ENCODE measurements at regions not wholly inside any gene's neighbourhood (a gene's known extent, or its start where the extent isn't known, plus 50 kb on each side); places are given as distances from the start of the nearest gene placed in this dataset.
A peak's percentile ranks its signal among the peaks of the same experiment; 100 is the strongest.

DNA sequence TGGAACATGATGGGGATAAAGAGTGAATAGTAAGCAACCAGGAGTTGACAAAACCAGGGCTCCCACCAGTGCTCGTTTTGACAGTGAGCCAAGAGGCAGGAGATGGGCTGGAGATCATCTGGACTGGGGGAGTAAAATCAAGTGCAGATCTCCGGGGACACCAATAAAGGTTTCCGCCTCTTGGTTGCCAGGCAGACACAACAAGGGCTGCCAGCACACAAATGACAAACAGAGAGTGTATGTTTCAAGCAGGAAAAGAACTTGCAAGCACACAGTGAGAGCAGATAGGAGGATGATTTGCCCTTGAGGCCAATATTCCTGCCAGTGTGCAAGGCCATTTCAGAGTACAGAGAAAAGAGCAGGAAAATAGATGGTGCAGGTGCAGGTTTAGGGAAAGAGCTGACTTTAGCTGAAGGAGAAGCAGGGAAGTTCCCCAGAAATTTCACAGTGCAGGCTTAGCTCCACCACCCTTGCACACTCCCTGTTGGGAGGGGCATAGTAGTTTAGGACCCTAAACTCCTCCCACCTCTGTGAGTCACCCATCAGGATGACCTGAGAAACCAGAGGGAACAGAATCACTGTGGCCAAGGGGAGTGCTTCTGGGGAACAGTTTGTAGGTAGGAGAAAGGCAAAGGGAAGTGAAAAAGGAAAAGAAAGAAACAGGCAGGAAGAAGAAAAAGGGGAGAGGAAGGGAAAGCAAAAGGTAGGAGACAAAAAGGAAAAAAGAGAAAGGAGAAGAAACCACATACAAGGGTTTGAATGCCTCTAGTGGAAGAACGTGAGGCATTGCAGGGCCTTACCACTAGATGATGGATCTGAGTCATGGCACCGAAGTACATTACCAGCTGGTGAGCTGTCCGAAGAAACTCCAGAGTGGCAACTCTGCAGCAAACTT, 404.4 kb downstream of the SLC6A15 start:
- H3K4me1 Mint-ChIP-seq (ENCODE audit: low read depth), result no peaks in the 10 kb centered on the region
- no peaks in the 10 kb centered on the region for H3K36me3 Mint-ChIP-seq (ENCODE audit: insufficient read depth)
- H3K27me3 Mint-ChIP-seq, result no peaks in the 10 kb centered on the region
- H3K9me3 Mint-ChIP-seq (ENCODE audit: low read depth), result no peaks in the 10 kb centered on the region
- DNase-seq (ENCODE audit: low spot score, unreplicated experiment), result no peak
- H3K27ac Mint-ChIP-seq, result no peak overlapping the region
- TF ChIP-seq CTCF (IDR thresholded peaks at IDR 0.05; ENCODE audit: unreplicated experiment), result peak; percentile 36
- H3K4me3 Mint-ChIP-seq (ENCODE audit: low read depth), result no peak overlapping the region

- no peaks in the 10 kb centered on the region for H3K9me3 Mint-ChIP-seq (ENCODE audit: low read depth)
- no peak for TF ChIP-seq CTCF (IDR thresholded peaks at IDR 0.05; ENCODE audit: unreplicated experiment)
- H3K27me3 Mint-ChIP-seq, result no peaks in the 10 kb centered on the region
- DNase-seq (ENCODE audit: low spot score, unreplicated experiment), result no peak
- H3K4me1 Mint-ChIP-seq (ENCODE audit: low read depth), result no peaks in the 10 kb centered on the region
- no peak overlapping the region for H3K27ac Mint-ChIP-seq
- H3K36me3 Mint-ChIP-seq (ENCODE audit: insufficient read depth), result no peaks in the 10 kb centered on the region
- H3K4me3 Mint-ChIP-seq (ENCODE audit: low read depth), result no peak overlapping the region
These were observed 406.3 kb downstream of the SLC6A15 start for GRCh38 chr12:84506282-84506681.

DNA sequence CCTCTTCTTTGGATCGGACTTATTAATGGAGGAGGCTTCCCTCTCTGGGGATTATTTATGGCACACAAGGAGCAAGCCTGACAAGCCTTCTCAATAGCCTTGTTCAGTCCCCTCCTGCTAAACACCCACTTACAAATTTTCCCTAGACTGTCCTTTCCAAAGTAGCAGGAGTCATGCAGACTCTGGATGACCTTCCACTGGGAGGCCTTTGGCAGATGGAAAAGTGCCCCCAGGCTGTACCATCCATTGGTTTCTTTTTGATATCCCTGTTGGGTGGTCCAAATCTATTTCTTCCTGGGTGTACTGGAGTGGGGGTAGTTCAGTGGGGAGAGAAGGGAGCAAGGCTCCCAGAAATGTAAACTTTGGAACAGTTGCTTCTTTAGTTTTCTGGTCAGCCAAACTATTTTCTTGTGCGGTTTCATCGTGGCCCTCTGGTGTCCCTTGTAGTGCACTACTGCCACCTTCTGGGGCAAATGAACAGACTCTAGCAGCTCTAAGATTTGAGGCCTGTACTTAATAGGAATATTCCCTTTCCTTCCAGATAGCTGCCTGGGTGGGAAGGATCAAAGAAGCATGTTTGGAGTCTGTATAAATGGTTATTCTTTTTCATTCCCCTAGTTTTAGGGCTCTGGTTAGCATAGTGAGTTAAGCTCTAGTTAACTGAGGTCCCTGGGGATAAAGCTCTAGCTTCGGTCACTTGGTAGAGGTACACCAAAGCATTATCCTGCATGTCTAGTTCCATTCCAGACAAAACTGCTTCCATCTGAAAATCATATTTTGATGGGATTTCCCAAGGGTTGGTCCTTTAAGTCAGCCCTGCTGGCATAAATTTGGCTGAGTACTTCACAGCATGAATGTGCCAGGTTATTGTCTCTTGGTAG, 409.5 kb downstream of the SLC6A15 start:
- H3K36me3 Mint-ChIP-seq (ENCODE audit: insufficient read depth), result no peaks in the 10 kb centered on the region
- DNase-seq (ENCODE audit: low spot score, unreplicated experiment), result peak; percentile 48
- H3K27me3 Mint-ChIP-seq, result no peaks in the 10 kb centered on the region
- H3K4me3 Mint-ChIP-seq (ENCODE audit: low read depth), result no peak overlapping the region
- H3K27ac Mint-ChIP-seq, result no peak overlapping the region
- no peaks in the 10 kb centered on the region for H3K4me1 Mint-ChIP-seq (ENCODE audit: low read depth)
- TF ChIP-seq CTCF (IDR thresholded peaks at IDR 0.05; ENCODE audit: unreplicated experiment), result peak; percentile 83
- no peaks in the 10 kb centered on the region for H3K9me3 Mint-ChIP-seq (ENCODE audit: low read depth)

- H3K4me3 Mint-ChIP-seq (ENCODE audit: low read depth), result no peak overlapping the region
These were observed 410.3 kb downstream of the SLC6A15 start for GRCh38 chr12:84502180-84502860.

More at GRCh38 chr12:84502180-84502860, 410.3 kb downstream of the SLC6A15 start:
- H3K27ac Mint-ChIP-seq, result no peak overlapping the region
- no peaks in the 10 kb centered on the region for H3K4me1 Mint-ChIP-seq (ENCODE audit: low read depth)
- no peak for DNase-seq (ENCODE audit: low spot score, unreplicated experiment)
- H3K36me3 Mint-ChIP-seq (ENCODE audit: insufficient read depth), result no peaks in the 10 kb centered on the region
- H3K27me3 Mint-ChIP-seq, result no peaks in the 10 kb centered on the region
- no peaks in the 10 kb centered on the region for H3K9me3 Mint-ChIP-seq (ENCODE audit: low read depth)
- no peak for TF ChIP-seq CTCF (IDR thresholded peaks at IDR 0.05; ENCODE audit: unreplicated experiment)

All from progenitor cell of endocrine pancreas (in vitro differentiated cells).